Neural progenitor cell (in vitro differentiated cells): ENCODE measurements at regions not wholly inside any gene's neighbourhood (a gene's known extent, or its start where the extent isn't known, plus 50 kb on each side); places are given as distances from the start of the nearest gene placed in this dataset.
"Not testable (repeated sequence)": the region's sequence is repeated elsewhere in the genome, so short reads cannot be mapped to it uniquely, and the experiment has no call there.

ENCODE experiments used
- DNase-seq: peaks from one replicate; pipeline ENCODE4 v3.0.0-alpha.2; 2016; ENCODE audit warnings: low spot score
- H2AFZ ChIP-seq: fragments of 200-600 bp; sonication (generic); replicated peaks from 2 replicates; pipeline ENCODE4 v1.6.1; 2016; ENCODE audit warnings: antibody characterized with exemption
- H3F3A ChIP-seq: fragments of 200-600 bp; sonication (generic); 2 replicates; pipeline ENCODE4 v1.6.1; 2016; ENCODE audit warnings: antibody characterized with exemption, low read depth
- H3K27ac ChIP-seq: fragments of 200-600 bp; sonication (generic); 2 replicates; pipeline ENCODE4 v1.5.1; 2016; ENCODE audit warnings: mild to moderate bottlenecking
- H3K27me3 ChIP-seq: fragments of 200-600 bp; sonication (generic); 2 replicates; pipeline ENCODE4 v1.6.1; 2016; ENCODE audit warnings: mild to moderate bottlenecking, moderate library complexity
- H3K36me3 ChIP-seq: fragments of 200-600 bp; sonication (generic); 2 replicates; pipeline ENCODE4 v1.5.1; 2016
- H3K4me1 ChIP-seq: fragments of 200-600 bp; sonication (generic); 2 replicates; pipeline ENCODE4 v1.6.1; 2016; ENCODE audit warnings: mixed run types
- H3K4me2 ChIP-seq: fragments of 200-600 bp; sonication (generic); 2 replicates; pipeline ENCODE4 v1.6.1; 2016
- H3K4me3 ChIP-seq: fragments of 200-600 bp; sonication (generic); 2 replicates; pipeline ENCODE4 v1.5.1; 2016
- H3K79me2 ChIP-seq: fragments of 200-600 bp; sonication (generic); 2 replicates; pipeline ENCODE4 v1.6.1; 2016; ENCODE audit warnings: low read depth
- H3K9ac ChIP-seq: fragments of 200-600 bp; sonication (generic); 2 replicates; pipeline ENCODE4 v1.6.1; 2016
- H3K9me3 ChIP-seq: fragments of 200-600 bp; sonication (generic); 2 replicates; pipeline ENCODE4 v1.5.1; 2016; ENCODE audit warnings: low read depth
- H4K20me1 ChIP-seq: fragments of 200-600 bp; sonication (generic); 2 replicates; pipeline ENCODE4 v1.6.1; 2016; ENCODE audit warnings: low read depth
- H3K27ac Mint-ChIP-seq: 3 replicates; pipeline ENCODE4 v1.8.0; 2021; ENCODE audit warnings: mixed read lengths
- H3K27me3 Mint-ChIP-seq: 2 replicates; pipeline ENCODE4 v1.8.0; 2022; ENCODE audit warnings: low read depth, mild to moderate bottlenecking, inconsistent platforms, moderate library complexity, mixed read lengths; ENCODE audit not compliant: insufficient read depth
- H3K36me3 Mint-ChIP-seq: 3 replicates; pipeline ENCODE4 v1.8.0; 2021; ENCODE audit warnings: mixed read lengths
- H3K4me1 Mint-ChIP-seq: 3 replicates; pipeline ENCODE4 v1.8.0; 2021; ENCODE audit warnings: mixed read lengths
- H3K4me3 Mint-ChIP-seq: 3 replicates; pipeline ENCODE4 v1.8.0; 2021; ENCODE audit warnings: mild to moderate bottlenecking, moderate library complexity, mixed read lengths
- H3K9me3 Mint-ChIP-seq: 3 replicates; pipeline ENCODE4 v1.8.0; 2020; ENCODE audit warnings: mixed read lengths
- CTCF ChIP-seq: fragments of 200-600 bp; sonication (generic); IDR thresholded peaks from 2 replicates; pipeline ENCODE4 v1.5.1; 2017; ENCODE audit warnings: antibody characterized with exemption, mild to moderate bottlenecking
- EZH2 ChIP-seq: fragments of 200-600 bp; sonication (generic); IDR thresholded peaks from 2 replicates; pipeline ENCODE4 v1.6.1; 2017; ENCODE audit warnings: antibody characterized with exemption, mild to moderate bottlenecking, moderate library complexity
- EZH2phosphoT487 ChIP-seq: fragments of 200-600 bp; sonication (generic); IDR thresholded peaks from 2 replicates; pipeline ENCODE4 v1.6.1; 2017; ENCODE audit warnings: antibody characterized with exemption

GRCh38 chr2:138879931-138880330, 99.7 kb upstream of the NXPH2 start:
- Mint-ChIP-seq H3K4me1 (no peaks in the 10 kb centered on the region), H3K27me3 (peaks cover 3% of the 10 kb centered on the region), H3K4me3 (no peak overlapping the region), H3K36me3 (no peaks in the 10 kb centered on the region), H3K27ac (no peak overlapping the region), H3K9me3 (peaks cover 2% of the 10 kb centered on the region)
- no peak for DNase-seq
- no peaks in the 10 kb centered on the region for H3K4me1 ChIP-seq
- no peaks in the 10 kb centered on the region for H3K36me3 ChIP-seq
- no peak overlapping the region for H3K9ac ChIP-seq
- no peak overlapping the region for H3K4me3 ChIP-seq
- no peaks in the 10 kb centered on the region for H4K20me1 ChIP-seq
- no peak overlapping the region for H2AFZ ChIP-seq
- no peaks in the 10 kb centered on the region for H3K27me3 ChIP-seq
- no peak overlapping the region for H3K27ac ChIP-seq
- no peaks in the 10 kb centered on the region for H3K9me3 ChIP-seq
- no peaks in the 10 kb centered on the region for H3K79me2 ChIP-seq
- TF ChIP-seq EZH2 = no peak
- no peak for TF ChIP-seq CTCF
- TF ChIP-seq EZH2phosphoT487 = no peak
- H3F3A ChIP-seq = no peaks in the 10 kb centered on the region
- no peak overlapping the region for H3K4me2 ChIP-seq

GRCh38 chr2:138877421-138877820, 97.2 kb upstream of the NXPH2 start:
- H3K4me1 Mint-ChIP-seq = no peaks in the 10 kb centered on the region
- DNase-seq = no peak
- Histone ChIP-seq H3K27me3 (no peaks in the 10 kb centered on the region), H3F3A (no peaks in the 10 kb centered on the region), H3K4me1 (no peaks in the 10 kb centered on the region), H3K36me3 (no peaks in the 10 kb centered on the region), H2AFZ (no peak overlapping the region), H3K9me3 (no peaks in the 10 kb centered on the region), H3K27ac (no peak overlapping the region), H3K4me2 (no peak overlapping the region), H3K9ac (no peak overlapping the region), H3K79me2 (no peaks in the 10 kb centered on the region), H3K4me3 (no peak overlapping the region), H4K20me1 (no peaks in the 10 kb centered on the region)
- peaks cover 3% of the 10 kb centered on the region for H3K27me3 Mint-ChIP-seq
- H3K9me3 Mint-ChIP-seq = peaks cover 2% of the 10 kb centered on the region
- H3K27ac Mint-ChIP-seq = no peak overlapping the region
- no peaks in the 10 kb centered on the region for H3K36me3 Mint-ChIP-seq
- no peak overlapping the region for H3K4me3 Mint-ChIP-seq
- TF ChIP-seq EZH2 = no peak
- no peak for TF ChIP-seq CTCF
- TF ChIP-seq EZH2phosphoT487 = no peak

GRCh38 chr2:138874251-138874650, 94.1 kb upstream of the NXPH2 start:
- TF ChIP-seq EZH2 = no peak
- TF ChIP-seq EZH2phosphoT487 = no peak
- TF ChIP-seq CTCF = no peak
- no peak overlapping the region for H3K9ac ChIP-seq
- H3K4me1 ChIP-seq = no peaks in the 10 kb centered on the region
- no peak overlapping the region for H2AFZ ChIP-seq
- no peaks in the 10 kb centered on the region for H3K27me3 ChIP-seq
- H3K4me3 Mint-ChIP-seq = no peak overlapping the region
- H3K36me3 ChIP-seq = no peaks in the 10 kb centered on the region
- H3K4me2 ChIP-seq = no peak overlapping the region
- peaks cover 2% of the 10 kb centered on the region for H3K9me3 Mint-ChIP-seq
- no peaks in the 10 kb centered on the region for H3F3A ChIP-seq
- no peak overlapping the region for H3K27ac Mint-ChIP-seq
- H3K27me3 Mint-ChIP-seq = peaks cover 4% of the 10 kb centered on the region
- no peak overlapping the region for H3K27ac ChIP-seq
- no peaks in the 10 kb centered on the region for H3K36me3 Mint-ChIP-seq
- no peaks in the 10 kb centered on the region for H3K4me1 Mint-ChIP-seq
- H3K79me2 ChIP-seq = no peaks in the 10 kb centered on the region
- no peaks in the 10 kb centered on the region for H3K9me3 ChIP-seq
- no peaks in the 10 kb centered on the region for H4K20me1 ChIP-seq
- DNase-seq = no peak
- H3K4me3 ChIP-seq = no peak overlapping the region

- H3K4me3 Mint-ChIP-seq, H3K27me3 ChIP-seq, H3K9ac ChIP-seq, H3K36me3 Mint-ChIP-seq, H3F3A ChIP-seq, H3K27ac ChIP-seq, H3K27me3 Mint-ChIP-seq, H3K4me3 ChIP-seq, H3K27ac Mint-ChIP-seq, H4K20me1 ChIP-seq, H3K4me1 ChIP-seq, H3K79me2 ChIP-seq, H3K9me3 ChIP-seq, DNase-seq, H3K9me3 Mint-ChIP-seq, H3K4me1 Mint-ChIP-seq, H3K36me3 ChIP-seq, H3K4me2 ChIP-seq, H2AFZ ChIP-seq: not testable (repeated sequence)
These were observed 91.9 kb upstream of the NXPH2 start for GRCh38 chr2:138872116-138872515.
